HepG2 (cell line): ENCODE measurements at regions not wholly inside any gene's neighbourhood (a gene's known extent, or its start where the extent isn't known, plus 50 kb on each side); places are given as distances from the start of the nearest gene placed in this dataset.
A peak's percentile ranks its signal among the peaks of the same experiment; 100 is the strongest.

Source experiments
- ATAC-seq: fragments of 200-7000 bp; cut with Tn5 transposase; 3 replicates; pipeline ENCODE4 v1.9.1; 2020; ENCODE audit warnings: mild to moderate bottlenecking, moderate library complexity
- BruUV-seq: library from RNA; stranded (reverse); fragments of 400-500 nt; replicated peaks from 2 replicates; lab custom pipeline; 2021; lab: Mats Ljungman, UMichigan
- CTCF ChIA-PET: fragments of 300-600 bp; formaldehyde crosslinking; extraction: SDS; loops from one replicate; lab custom pipeline; 2021; ENCODE audit warnings: low total read pairs, inconsistent platforms, low intra/inter-chr PET ratio; lab: Yijun Ruan, JAX
- POLR2A ChIA-PET: fragments of 350-600 bp; sonication (Branson Sonifier 250); formaldehyde crosslinking; loops from one replicate; lab custom pipeline; 2020; ENCODE audit warnings: antibody characterized with exemption, inconsistent platforms; lab: Yijun Ruan, JAX
- DNase-seq: peaks from one replicate; pipeline ENCODE4 v3.0.0-alpha.2; 2015; ENCODE audit warnings: low spot score
- FAIRE-seq: peaks from 3 replicates; lab custom pipeline; 2011; peaks lifted over from hg19 to GRCh38; lab: Jason Lieb, UNC
- H2AFZ ChIP-seq: one replicate; pipeline ENCODE4 v1.6.1; 2011; ENCODE audit warnings: low read length, inconsistent platforms
- H3K27ac ChIP-seq: fragments of 300-600 bp; 3 replicates; pipeline ENCODE4 v1.8.0; 2011; ENCODE audit warnings: mixed run types, mild to moderate bottlenecking, mixed read lengths, low read length, inconsistent platforms; ENCODE audit not compliant: insufficient read depth; ENCODE audit errors: extremely low read length
- H3K27me3 ChIP-seq, 2 experiments: fragments of 200-600 bp in 1 of 2; 2 replicates in 1 of 2; 3 replicates in 1 of 2; pipeline versions ENCODE4 v1.6.0 to v1.8.0; 2011; ENCODE audit warnings: low read length in 2 of 2, mild to moderate bottlenecking in 2 of 2, moderate library complexity in 2 of 2, inconsistent platforms in 1 of 2; ENCODE audit not compliant: insufficient read depth in 2 of 2, control insufficient read depth in 1 of 2
- H3K36me3 ChIP-seq, 2 experiments: fragments of 200-600 bp in 1 of 2; replicated peaks in 1 of 2; 2 replicates in 1 of 2; 3 replicates in 1 of 2; pipeline versions ENCODE4 v1.5.1 to v1.8.0; 2011; ENCODE audit warnings: low read length in 2 of 2, inconsistent platforms in 1 of 2; ENCODE audit not compliant: insufficient read depth in 2 of 2, control insufficient read depth in 1 of 2
- H3K4me1 ChIP-seq: 2 replicates; pipeline ENCODE4 v1.5.1; 2012; ENCODE audit warnings: low read length, inconsistent platforms; ENCODE audit not compliant: insufficient read depth
- H3K4me2 ChIP-seq: 2 replicates; pipeline ENCODE4 v1.6.0; 2011; ENCODE audit warnings: low read depth, low read length, inconsistent platforms
- H3K4me3 ChIP-seq, 3 experiments: fragments of 200-600 bp in 1 of 3; sonication (generic), shearing (Covaris generic) in 1 of 3; replicated peaks in 1 of 3; 2 replicates each; pipeline ENCODE4 v1.5.1; 2011 to 2016; ENCODE audit warnings: low read length in 3 of 3, inconsistent platforms in 2 of 3, low read depth in 2 of 3, mild to moderate bottlenecking in 2 of 3, control low read depth in 1 of 3, mixed read lengths in 1 of 3; ENCODE audit not compliant: insufficient read depth in 1 of 3
- H3K79me2 ChIP-seq: one replicate; pipeline ENCODE4 v1.6.1; 2011; ENCODE audit warnings: low read length, inconsistent platforms; ENCODE audit not compliant: insufficient read depth
- H3K9ac ChIP-seq: 2 replicates; pipeline ENCODE4 v1.6.0; 2011; ENCODE audit warnings: mild to moderate bottlenecking, low read depth, low read length, inconsistent platforms; ENCODE audit not compliant: insufficient read depth
- H3K9me3 ChIP-seq: 2 replicates; pipeline ENCODE4 v1.5.1; 2012; ENCODE audit warnings: mild to moderate bottlenecking, low read length
- H4K20me1 ChIP-seq: 2 replicates; pipeline ENCODE4 v1.6.0; 2011; ENCODE audit warnings: inconsistent platforms, mild to moderate bottlenecking, low read length, moderate library complexity; ENCODE audit not compliant: insufficient read depth
- ARID2 ChIP-seq: sonication (generic); formaldehyde crosslinking; IDR thresholded peaks from 2 replicates; pipeline ENCODE4 v1.8.1; 2022; ENCODE audit warnings: mild to moderate bottlenecking, missing genetic modification reagents, borderline replicate concordance
- GATAD1 ChIP-seq: IDR thresholded peaks from 2 replicates; pipeline ENCODE4 v1.6.1; 2016; ENCODE audit warnings: missing genetic modification reagents, missing compliant biosample characterization
- SKI ChIP-seq: fragments of 450-650 bp; IDR thresholded peaks from one replicate; pipeline ENCODE4 v1.6.1; 2018; ENCODE audit warnings: mild to moderate bottlenecking; ENCODE audit not compliant: partially characterized antibody
- ZNF775 ChIP-seq: sonication (generic); formaldehyde crosslinking; IDR thresholded peaks from 2 replicates; pipeline ENCODE4 v1.4.0; 2020; ENCODE audit warnings: missing genetic modification reagents, mild to moderate bottlenecking, moderate library complexity, borderline replicate concordance
- WGBS: methylation state at CpG from one replicate; pipeline ENCODE4 v1.1.6; 2017; ENCODE audit warnings: low lambda C conversion rate; 5-methylcytosine and 5-hydroxymethylcytosine counted together
- in situ Hi-C: cut with HindIII; loops from 2 replicates; pipeline ENCODE4 v1.10.0; 2017; ENCODE audit warnings: low pct_unique_long_range_greater_than_20kb; ENCODE audit not compliant: extremely low pct_ligation_motif_present
- intact Hi-C: fragments of 100-400 bp; cut with micrococcal nuclease; formaldehyde crosslinking; loops from one replicate; pipeline ENCODE4 v1.10.0; 2022; ENCODE audit not compliant: unreplicated experiment
- TF ChIP-seq, protein P1 (sequence below): sonication (generic); formaldehyde crosslinking; IDR thresholded peaks from 2 replicates; pipeline ENCODE4 v1.5.0; 2020; ENCODE audit warnings: mild to moderate bottlenecking, missing genetic modification reagents, borderline replicate concordance
- TF ChIP-seq, protein P2 (sequence below): sonication (generic); formaldehyde crosslinking; IDR thresholded peaks from 2 replicates; pipeline ENCODE4 v1.4.0; 2020; ENCODE audit warnings: mild to moderate bottlenecking, missing genetic modification reagents

DNA sequence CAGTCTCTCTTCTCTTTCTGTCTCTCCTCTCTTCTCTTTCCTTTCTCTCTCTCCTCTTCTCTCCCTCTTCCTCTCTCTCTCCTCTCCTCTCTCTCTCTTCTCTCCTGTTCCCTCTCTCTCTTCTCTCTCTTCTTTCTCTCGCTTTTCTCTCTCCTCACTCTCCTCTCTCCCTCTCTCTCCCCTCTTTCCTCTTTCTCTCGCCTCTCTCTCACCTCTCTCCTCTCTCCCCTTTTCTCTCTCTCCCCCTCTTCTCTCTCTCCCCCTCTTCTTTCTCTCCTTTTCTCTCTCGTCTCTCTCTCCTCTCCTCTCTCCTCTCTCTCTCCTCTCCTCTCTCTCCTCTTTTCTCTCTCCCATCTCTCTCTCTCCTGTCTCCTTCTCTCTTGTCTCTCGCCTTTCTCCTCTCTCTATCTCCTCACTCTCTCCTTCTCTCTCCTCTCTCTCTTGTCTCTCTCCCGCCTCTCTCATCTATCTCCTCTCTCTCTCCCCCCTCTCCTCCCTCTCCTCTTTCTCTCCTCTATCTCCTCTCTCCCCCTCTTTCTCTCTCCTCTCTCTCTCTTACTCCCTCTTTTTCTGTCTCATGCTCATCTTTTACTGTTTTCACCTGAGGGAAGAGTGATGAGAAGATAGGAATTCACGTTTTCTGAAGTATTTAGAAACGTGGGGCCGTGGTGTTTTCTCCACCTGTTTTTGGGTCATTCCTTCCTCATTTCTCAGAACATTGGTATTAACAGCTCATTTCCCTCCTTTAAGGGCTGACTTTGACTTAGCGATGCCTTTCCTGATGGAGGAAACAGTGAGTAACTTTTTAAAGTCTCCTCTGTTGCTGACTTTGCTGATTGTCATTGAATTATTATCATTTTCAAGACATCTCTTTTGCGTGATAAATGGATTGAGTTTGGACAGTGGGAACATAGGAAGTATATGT lies 80.6 kb upstream of the CD99 start:
- no TSS peak for BruUV-seq
- H2AFZ ChIP-seq: peak overlapping the region; percentile 68
- no peak for ATAC-seq
- no peaks in the 10 kb centered on the region for H3K9me3 ChIP-seq
- CTCF ChIA-PET: no interaction called here
- FAIRE-seq: no peak
- H3K9ac ChIP-seq: peak overlapping the region; percentile 85; the same call in 1 of the 2 replicates
- DNase-seq: no peak
- in situ Hi-C loops: loop anchor here (25.0 kb wide), 1 partner anchor 1148 kb away; the partner anchor contains the start of gene ASMTL
- POLR2A ChIA-PET: no interaction called here
- peaks cover 0 to 10% of the 10 kb centered on the region in 2 experiments; a peak in 2 of 5 replicates for H3K36me3 ChIP-seq
- TF ChIP-seq, protein P1, sequence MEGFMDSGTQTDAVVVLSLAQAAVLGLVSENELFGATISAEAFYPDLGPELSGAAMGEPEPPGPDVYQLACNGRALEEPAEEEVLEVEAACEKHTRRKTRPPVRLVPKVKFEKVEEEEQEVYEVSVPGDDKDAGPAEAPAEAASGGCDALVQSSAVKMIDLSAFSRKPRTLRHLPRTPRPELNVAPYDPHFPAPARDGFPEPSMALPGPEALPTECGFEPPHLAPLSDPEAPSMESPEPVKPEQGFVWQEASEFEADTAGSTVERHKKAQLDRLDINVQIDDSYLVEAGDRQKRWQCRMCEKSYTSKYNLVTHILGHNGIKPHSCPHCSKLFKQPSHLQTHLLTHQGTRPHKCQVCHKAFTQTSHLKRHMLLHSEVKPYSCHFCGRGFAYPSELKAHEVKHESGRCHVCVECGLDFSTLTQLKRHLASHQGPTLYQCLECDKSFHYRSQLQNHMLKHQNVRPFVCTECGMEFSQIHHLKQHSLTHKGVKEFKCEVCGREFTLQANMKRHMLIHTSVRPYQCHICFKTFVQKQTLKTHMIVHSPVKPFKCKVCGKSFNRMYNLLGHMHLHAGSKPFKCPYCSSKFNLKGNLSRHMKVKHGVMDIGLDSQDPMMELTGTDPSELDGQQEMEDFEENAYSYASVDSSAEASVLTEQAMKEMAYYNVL: peak; percentile 39; the same call in 1 of the 2 replicates
- TF ChIP-seq, protein P2, sequence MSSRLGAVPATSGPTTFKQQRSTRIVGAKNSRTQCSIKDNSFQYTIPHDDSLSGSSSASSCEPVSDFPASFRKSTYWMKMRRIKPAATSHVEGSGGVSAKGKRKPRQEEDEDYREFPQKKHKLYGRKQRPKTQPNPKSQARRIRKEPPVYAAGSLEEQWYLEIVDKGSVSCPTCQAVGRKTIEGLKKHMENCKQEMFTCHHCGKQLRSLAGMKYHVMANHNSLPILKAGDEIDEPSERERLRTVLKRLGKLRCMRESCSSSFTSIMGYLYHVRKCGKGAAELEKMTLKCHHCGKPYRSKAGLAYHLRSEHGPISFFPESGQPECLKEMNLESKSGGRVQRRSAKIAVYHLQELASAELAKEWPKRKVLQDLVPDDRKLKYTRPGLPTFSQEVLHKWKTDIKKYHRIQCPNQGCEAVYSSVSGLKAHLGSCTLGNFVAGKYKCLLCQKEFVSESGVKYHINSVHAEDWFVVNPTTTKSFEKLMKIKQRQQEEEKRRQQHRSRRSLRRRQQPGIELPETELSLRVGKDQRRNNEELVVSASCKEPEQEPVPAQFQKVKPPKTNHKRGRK: peak; percentile 45; the same call in 1 of the 2 replicates
- no peak for TF ChIP-seq GATAD1 (CRISPR knock-in tag)
- TF ChIP-seq SKI: no peak
- TF ChIP-seq ZNF775 (CRISPR knock-in tag): no peak
- TF ChIP-seq ARID2 (CRISPR knock-in tag): no peak
- H4K20me1 ChIP-seq: no peaks in the 10 kb centered on the region
- peak overlapping the region; percentile 79 for H3K4me2 ChIP-seq
- 36% methylated on average over 10 of the region's 10 CpGs for WGBS
- intact Hi-C loops: no loop called here
- H3K27me3 ChIP-seq: no peaks in the 10 kb centered on the region; a peak in 1 of 5 replicates
- H3K4me3 ChIP-seq: peak overlapping the region; percentile 64 to 99 (median 83); a peak in 5 of 6 replicates
- H3K27ac ChIP-seq: no peak overlapping the region
- peaks cover 32% of the 10 kb centered on the region for H3K4me1 ChIP-seq
- peaks cover 12% of the 10 kb centered on the region for H3K79me2 ChIP-seq
